ENCODE measurements at regions not wholly inside any gene's neighbourhood (a gene's known extent, or its start where the extent isn't known, plus 50 kb on each side); places are given as distances from the start of the nearest gene placed in this dataset.

DNA sequence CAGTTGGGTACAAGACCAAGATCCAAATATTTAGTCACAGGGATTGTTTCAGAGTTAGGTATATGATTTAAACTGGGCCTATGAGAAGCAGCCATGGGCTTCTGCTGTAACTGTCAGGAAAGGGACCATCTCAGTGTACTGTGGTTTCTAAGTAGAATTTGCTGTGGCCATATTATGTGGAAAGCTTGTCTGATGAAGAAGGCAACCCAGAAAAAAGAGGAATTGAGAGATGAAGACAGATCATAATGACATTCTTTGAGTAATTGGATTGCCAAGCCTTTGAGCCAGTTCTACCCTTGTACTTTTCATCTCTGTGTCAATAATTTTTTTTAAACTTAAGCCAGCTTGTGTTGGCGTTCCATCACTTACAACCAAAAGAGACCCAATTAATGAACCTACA, 259.6 kb downstream of the NUP35 start:
- TF ChIP-seq, protein P1, sequence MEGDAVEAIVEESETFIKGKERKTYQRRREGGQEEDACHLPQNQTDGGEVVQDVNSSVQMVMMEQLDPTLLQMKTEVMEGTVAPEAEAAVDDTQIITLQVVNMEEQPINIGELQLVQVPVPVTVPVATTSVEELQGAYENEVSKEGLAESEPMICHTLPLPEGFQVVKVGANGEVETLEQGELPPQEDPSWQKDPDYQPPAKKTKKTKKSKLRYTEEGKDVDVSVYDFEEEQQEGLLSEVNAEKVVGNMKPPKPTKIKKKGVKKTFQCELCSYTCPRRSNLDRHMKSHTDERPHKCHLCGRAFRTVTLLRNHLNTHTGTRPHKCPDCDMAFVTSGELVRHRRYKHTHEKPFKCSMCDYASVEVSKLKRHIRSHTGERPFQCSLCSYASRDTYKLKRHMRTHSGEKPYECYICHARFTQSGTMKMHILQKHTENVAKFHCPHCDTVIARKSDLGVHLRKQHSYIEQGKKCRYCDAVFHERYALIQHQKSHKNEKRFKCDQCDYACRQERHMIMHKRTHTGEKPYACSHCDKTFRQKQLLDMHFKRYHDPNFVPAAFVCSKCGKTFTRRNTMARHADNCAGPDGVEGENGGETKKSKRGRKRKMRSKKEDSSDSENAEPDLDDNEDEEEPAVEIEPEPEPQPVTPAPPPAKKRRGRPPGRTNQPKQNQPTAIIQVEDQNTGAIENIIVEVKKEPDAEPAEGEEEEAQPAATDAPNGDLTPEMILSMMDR (IDR thresholded peaks at IDR 0.05), result no peak
- TF ChIP-seq POLR2AphosphoS5 (IDR thresholded peaks at IDR 0.05), result no peak
